Liver (tissue), 8 donors: ENCODE measurements at regions not wholly inside any gene's neighbourhood (a gene's known extent, or its start where the extent isn't known, plus 50 kb on each side); places are given as distances from the start of the nearest gene placed in this dataset.

Source experiments
- DNase-seq: peaks from one replicate; pipeline ENCODE4 v3.0.0-alpha.2; 2017; ENCODE audit warnings: low spot score
- H3K27ac ChIP-seq, 2 donors: one replicate each; pipeline ENCODE4 v1.7.0; 2013; ENCODE audit warnings: inconsistent platforms in 2 of 2, low read length in 2 of 2, control low read depth in 1 of 2, low read depth in 1 of 2, mild to moderate bottlenecking in 1 of 2
- H3K27me3 ChIP-seq, 4 donors: one replicate each; pipeline versions ENCODE4 v1.6.1 to v1.7.0; 2013; ENCODE audit warnings: low read length in 3 of 4, inconsistent platforms in 1 of 4, mild to moderate bottlenecking in 1 of 4, moderate library complexity in 1 of 4; ENCODE audit not compliant: control insufficient read depth in 4 of 4, insufficient read depth in 4 of 4
- H3K36me3 ChIP-seq, 4 donors: one replicate each; pipeline versions ENCODE4 v1.6.1 to v1.7.0; 2013; ENCODE audit warnings: low read length in 3 of 4, mild to moderate bottlenecking in 3 of 4, low read depth in 1 of 4, moderate library complexity in 1 of 4; ENCODE audit not compliant: control insufficient read depth in 4 of 4, insufficient read depth in 3 of 4
- H3K4me1 ChIP-seq, 4 donors: one replicate each; pipeline versions ENCODE4 v1.6.1 to v1.7.0; 2013; ENCODE audit warnings: low read length in 3 of 4, mild to moderate bottlenecking in 3 of 4, moderate library complexity in 1 of 4; ENCODE audit not compliant: control insufficient read depth in 4 of 4, insufficient read depth in 4 of 4
- H3K4me3 ChIP-seq, 3 donors: one replicate each; pipeline versions ENCODE4 v1.6.1 to v1.7.0; 2013; ENCODE audit warnings: low read length in 3 of 3, control low read depth in 1 of 3, low read depth in 1 of 3, mild to moderate bottlenecking in 1 of 3
- H3K9ac ChIP-seq, 2 donors: one replicate each; pipeline ENCODE4 v1.7.0; 2013; ENCODE audit warnings: low read length in 2 of 2, mild to moderate bottlenecking in 2 of 2, moderate library complexity in 2 of 2, control low read depth in 1 of 2, low read depth in 1 of 2
- H3K9me3 ChIP-seq, 4 donors: one replicate each; pipeline versions ENCODE4 v1.6.1 to v1.7.0; 2013; ENCODE audit warnings: low read length in 3 of 4; ENCODE audit not compliant: control insufficient read depth in 4 of 4
- EGR1 ChIP-seq, 2 donors: IDR thresholded peaks; 2 replicates each; pipeline ENCODE4 v1.6.1; 2016 to 2018; ENCODE audit warnings: antibody characterized with exemption in 2 of 2, low read depth in 2 of 2
- FOXA1 ChIP-seq: IDR thresholded peaks from 2 replicates; pipeline ENCODE4 v1.6.1; 2016; ENCODE audit warnings: antibody characterized with exemption
- FOXA2 ChIP-seq: IDR thresholded peaks from 2 replicates; pipeline ENCODE4 v1.6.1; 2016; ENCODE audit warnings: antibody characterized with exemption
- GABPA ChIP-seq, 2 donors: IDR thresholded peaks in 1 of 2; conservative IDR thresholded peaks in 1 of 2; 2 replicates each; pipeline ENCODE4 v1.6.1; 2016; ENCODE audit warnings: antibody characterized with exemption in 2 of 2, mild to moderate bottlenecking in 1 of 2, moderate library complexity in 1 of 2
- JUND ChIP-seq, 2 donors: IDR thresholded peaks; 2 replicates each; pipeline ENCODE4 v1.6.1; 2016; ENCODE audit warnings: antibody characterized with exemption in 2 of 2
- MAX ChIP-seq: IDR thresholded peaks from 2 replicates; pipeline ENCODE4 v1.6.1; 2016; ENCODE audit warnings: antibody characterized with exemption
- NR2F2 ChIP-seq: IDR thresholded peaks from 2 replicates; pipeline ENCODE4 v1.6.1; 2016; ENCODE audit warnings: antibody characterized with exemption
- RAD21 ChIP-seq, 2 donors: IDR thresholded peaks; 2 replicates each; pipeline ENCODE4 v1.6.1; 2016; ENCODE audit warnings: antibody characterized with exemption in 2 of 2, mild to moderate bottlenecking in 2 of 2
- REST ChIP-seq: IDR thresholded peaks from 2 replicates; pipeline ENCODE4 v1.6.1; 2016; ENCODE audit warnings: antibody characterized with exemption, mild to moderate bottlenecking
- RXRA ChIP-seq, 2 donors: IDR thresholded peaks; 2 replicates each; pipeline ENCODE4 v1.6.1; 2017 to 2018; ENCODE audit warnings: antibody characterized with exemption in 2 of 2, mild to moderate bottlenecking in 1 of 2
- SP1 ChIP-seq: IDR thresholded peaks from 2 replicates; pipeline ENCODE4 v1.6.1; 2018; ENCODE audit warnings: antibody characterized with exemption, mild to moderate bottlenecking
- WGBS: extraction: QIAGEN DNeasy Blood & Tissue Kit; methylation state at CpG from one replicate; pipeline ENCODE4 v1.1.7; 2013; 5-methylcytosine and 5-hydroxymethylcytosine counted together
- TF ChIP-seq, protein P1 (sequence below): fragments of 150-350 bp; IDR thresholded peaks from 2 replicates; pipeline ENCODE4 v1.5.1; 2017; ENCODE audit warnings: improper control_type of control experiment, low read depth, low read length; ENCODE audit not compliant: missing input control
- TF ChIP-seq, protein P2 (sequence below): IDR thresholded peaks from 2 replicates; pipeline ENCODE4 v1.6.1; 2016; ENCODE audit warnings: antibody characterized with exemption
- donor health status: healthy.
- donor health status: healthy.
- donor health status: healthy.
- donor health status: healthy.
- donor health status: healthy.

DNA sequence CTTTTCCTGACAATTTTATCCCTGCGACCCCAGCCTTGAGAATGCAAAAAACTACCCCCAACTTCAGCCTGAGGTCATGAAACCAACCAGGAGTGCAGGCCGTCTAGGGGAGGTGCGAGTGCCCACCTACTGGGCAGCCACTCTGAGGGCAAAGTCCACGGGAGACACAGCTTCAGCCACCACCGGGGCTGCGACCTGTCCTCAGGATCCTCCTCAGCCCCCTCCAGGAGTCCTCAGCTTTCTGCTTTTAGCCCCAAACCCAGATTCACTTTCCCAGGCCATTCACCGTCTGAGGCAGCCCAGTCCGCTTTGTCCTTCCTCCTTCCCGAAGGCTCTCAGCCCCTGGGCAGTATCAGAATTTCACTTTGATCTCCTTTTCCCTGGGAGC is 210.2 kb upstream of the TNP1 start (continued):
- TF ChIP-seq, protein P1, sequence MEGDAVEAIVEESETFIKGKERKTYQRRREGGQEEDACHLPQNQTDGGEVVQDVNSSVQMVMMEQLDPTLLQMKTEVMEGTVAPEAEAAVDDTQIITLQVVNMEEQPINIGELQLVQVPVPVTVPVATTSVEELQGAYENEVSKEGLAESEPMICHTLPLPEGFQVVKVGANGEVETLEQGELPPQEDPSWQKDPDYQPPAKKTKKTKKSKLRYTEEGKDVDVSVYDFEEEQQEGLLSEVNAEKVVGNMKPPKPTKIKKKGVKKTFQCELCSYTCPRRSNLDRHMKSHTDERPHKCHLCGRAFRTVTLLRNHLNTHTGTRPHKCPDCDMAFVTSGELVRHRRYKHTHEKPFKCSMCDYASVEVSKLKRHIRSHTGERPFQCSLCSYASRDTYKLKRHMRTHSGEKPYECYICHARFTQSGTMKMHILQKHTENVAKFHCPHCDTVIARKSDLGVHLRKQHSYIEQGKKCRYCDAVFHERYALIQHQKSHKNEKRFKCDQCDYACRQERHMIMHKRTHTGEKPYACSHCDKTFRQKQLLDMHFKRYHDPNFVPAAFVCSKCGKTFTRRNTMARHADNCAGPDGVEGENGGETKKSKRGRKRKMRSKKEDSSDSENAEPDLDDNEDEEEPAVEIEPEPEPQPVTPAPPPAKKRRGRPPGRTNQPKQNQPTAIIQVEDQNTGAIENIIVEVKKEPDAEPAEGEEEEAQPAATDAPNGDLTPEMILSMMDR: no peak
- TF ChIP-seq, protein P2, sequence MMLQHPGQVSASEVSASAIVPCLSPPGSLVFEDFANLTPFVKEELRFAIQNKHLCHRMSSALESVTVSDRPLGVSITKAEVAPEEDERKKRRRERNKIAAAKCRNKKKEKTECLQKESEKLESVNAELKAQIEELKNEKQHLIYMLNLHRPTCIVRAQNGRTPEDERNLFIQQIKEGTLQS: no peak
- no peak for TF ChIP-seq MAX

- H3K27ac ChIP-seq: no peak overlapping the region
- H3K4me3 ChIP-seq: no peak overlapping the region
- TF ChIP-seq RXRA (IDR thresholded peaks at IDR 0.05): no peak
- TF ChIP-seq NR2F2: no peak
- no peak for TF ChIP-seq REST
- no peak for TF ChIP-seq FOXA1
- no peak for TF ChIP-seq FOXA2
- TF ChIP-seq MAX: no peak
- TF ChIP-seq SP1: no peak
- TF ChIP-seq, protein P2: no peak
- no peaks in the 10 kb centered on the region for H3K4me1 ChIP-seq
- no peaks in the 10 kb centered on the region for H3K9me3 ChIP-seq
- no peaks in the 10 kb centered on the region for H3K36me3 ChIP-seq
- peaks cover 0 to 4% (median under 1%) of the 10 kb centered on the region in 4 donors for H3K27me3 ChIP-seq
- WGBS: 97% methylated on average over 7 of the region's 7 CpGs
- no peak overlapping the region for H3K9ac ChIP-seq
- no peak for DNase-seq
Observed at GRCh38 chr2:217069263-217070042, 209.6 kb upstream of the TNP1 start.

DNA sequence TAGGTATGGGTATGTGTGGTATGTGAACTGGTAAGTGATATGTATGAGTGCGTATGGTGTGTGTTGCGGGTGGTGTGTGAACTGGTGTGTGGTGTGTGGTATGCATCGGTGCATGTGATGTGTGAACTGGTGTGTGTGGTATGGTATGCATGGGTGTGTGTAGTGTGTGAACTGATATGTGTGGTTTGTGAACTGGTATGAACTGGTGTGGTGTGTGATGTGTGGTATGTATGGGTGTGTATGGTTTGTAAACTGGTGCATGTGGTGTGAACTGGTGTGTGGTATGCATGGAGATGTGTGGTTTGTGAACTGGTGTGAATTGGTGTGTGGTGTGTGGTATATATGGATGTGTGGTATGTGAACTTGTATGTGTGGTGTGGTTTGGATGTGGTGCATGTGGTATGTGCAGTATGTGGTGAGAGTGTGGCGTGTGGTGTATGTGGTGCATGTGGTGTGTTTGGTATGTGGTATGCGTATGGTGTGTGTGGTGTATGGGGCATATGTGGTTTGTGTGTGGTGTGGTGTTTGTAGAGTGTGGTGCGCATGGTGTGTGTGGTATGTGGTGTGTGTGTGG is 208.9 kb upstream of the TNP1 start:
- H3K36me3 ChIP-seq: no peaks in the 10 kb centered on the region
- no peak overlapping the region for H3K4me3 ChIP-seq
- 94% methylated on average over 6 of the region's 6 CpGs for WGBS
- H3K9me3 ChIP-seq: no peaks in the 10 kb centered on the region
- DNase-seq: no peak
- no peak overlapping the region for H3K27ac ChIP-seq
- H3K27me3 ChIP-seq: peaks cover 0 to 4% (median under 1%) of the 10 kb centered on the region in 4 donors
- no peak overlapping the region for H3K9ac ChIP-seq
- H3K4me1 ChIP-seq: no peaks in the 10 kb centered on the region
- TF ChIP-seq GABPA (IDR thresholded peaks at IDR 0.05 in 1 of 2, conservative IDR thresholded peaks at IDR 0.05 in 1 of 2) (no peak), MAX (no peak), SP1 (no peak), JUND (IDR thresholded peaks at IDR 0.05) (no peak), REST (no peak), NR2F2 (no peak), EGR1 (IDR thresholded peaks at IDR 0.05; ENCODE audit: low read depth in 2 of 2) (no peak), RAD21 (IDR thresholded peaks at IDR 0.05) (no peak), RXRA (IDR thresholded peaks at IDR 0.05) (no peak), FOXA1 (no peak)
- TF ChIP-seq, protein P1: no peak
- TF ChIP-seq, protein P2: no peak
